BLaER1 treated with 17β-estradiol and CSF1 and Interleukin-3, amounts not matched to agents 10 nM and 100 nM (cell line): ENCODE measurements at regions not wholly inside any gene's neighbourhood (a gene's known extent, or its start where the extent isn't known, plus 50 kb on each side); places are given as distances from the start of the nearest gene placed in this dataset.

ENCODE experiments used
- H3K27ac ChIP-seq, 11 experiments: shearing (Covaris generic); formaldehyde crosslinking; 2 replicates each; pipeline ENCODE4 v1.8.1; 2022
- H3K27me3 ChIP-seq, 11 experiments: shearing (Covaris generic); formaldehyde crosslinking; 2 replicates each; pipeline ENCODE4 v1.8.1; 2022
- H3K36me3 ChIP-seq, 11 experiments: shearing (Covaris generic); formaldehyde crosslinking; 2 replicates each; pipeline ENCODE4 v1.8.1; 2022
- H3K4me1 ChIP-seq, 10 experiments: shearing (Covaris generic); formaldehyde crosslinking; 2 replicates each; pipeline ENCODE4 v1.8.1; 2022
- H3K4me2 ChIP-seq, 11 experiments: shearing (Covaris generic); formaldehyde crosslinking; 2 replicates each; pipeline ENCODE4 v1.8.1; 2022
- H3K4me3 ChIP-seq, 10 experiments: shearing (Covaris generic); formaldehyde crosslinking; 2 replicates each; pipeline ENCODE4 v1.8.1; 2022
- H3K9ac ChIP-seq, 11 experiments: shearing (Covaris generic); formaldehyde crosslinking; 2 replicates each; pipeline ENCODE4 v1.8.1; 2022
- H3K9me3 ChIP-seq, 11 experiments: shearing (Covaris generic); formaldehyde crosslinking; replicated peaks in 1 of 11; 2 replicates each; pipeline ENCODE4 v1.8.1; 2022
- H4K20me1 ChIP-seq, 11 experiments: shearing (Covaris generic); formaldehyde crosslinking; 2 replicates each; pipeline ENCODE4 v1.8.1; 2022
- Cebpa-rat ChIP-seq, 11 experiments: shearing (Covaris generic); IDR thresholded peaks; 2 replicates each; pipeline ENCODE4 v1.8.1; 2022

- H3K9ac ChIP-seq = no peak overlapping the region
- no peak overlapping the region for H3K27ac ChIP-seq
- no peak overlapping the region for H3K4me2 ChIP-seq
- H4K20me1 ChIP-seq = no peaks in the 10 kb centered on the region
- peaks cover 0 to 7% (median 0%) of the 10 kb centered on the region in 11 experiments; a peak in 1 of 22 replicates for H3K9me3 ChIP-seq
- no peaks in the 10 kb centered on the region for H3K27me3 ChIP-seq
- H3K4me3 ChIP-seq = no peak overlapping the region
- no peak for TF ChIP-seq Cebpa-rat (IDR thresholded peaks at IDR 0.05)
- peaks cover 0 to 16% (median 11%) of the 10 kb centered on the region in 10 experiments; a peak in 11 of 20 replicates for H3K4me1 ChIP-seq
- H3K36me3 ChIP-seq = no peaks in the 10 kb centered on the region
These were observed 90.5 kb upstream of the MAPK4 start for GRCh38 chr18:50469380-50469781.

- H3K4me2 ChIP-seq = no peak overlapping the region
- no peaks in the 10 kb centered on the region for H4K20me1 ChIP-seq
- H3K27me3 ChIP-seq = no peaks in the 10 kb centered on the region
- H3K36me3 ChIP-seq = no peaks in the 10 kb centered on the region
- H3K4me1 ChIP-seq = no peaks in the 10 kb centered on the region
- no peaks in the 10 kb centered on the region for H3K9me3 ChIP-seq
- no peak overlapping the region for H3K4me3 ChIP-seq
- H3K9ac ChIP-seq = no peak overlapping the region
- no peak overlapping the region for H3K27ac ChIP-seq
- TF ChIP-seq Cebpa-rat (IDR thresholded peaks at IDR 0.05) = no peak
These were observed 86.9 kb upstream of the MAPK4 start for GRCh38 chr18:50472941-50473340.

GRCh38 chr18:50473881-50474280 lies 86.0 kb upstream of the MAPK4 start:
- Histone ChIP-seq H3K9me3 (no peaks in the 10 kb centered on the region), H3K36me3 (no peaks in the 10 kb centered on the region), H3K9ac (no peak overlapping the region), H4K20me1 (no peaks in the 10 kb centered on the region), H3K4me2 (no peak overlapping the region), H3K27ac (no peak overlapping the region), H3K27me3 (no peaks in the 10 kb centered on the region), H3K4me1 (no peaks in the 10 kb centered on the region), H3K4me3 (no peak overlapping the region)
- TF ChIP-seq Cebpa-rat (IDR thresholded peaks at IDR 0.05) = no peak

GRCh38 chr18:50475538-50476193 lies 84.2 kb upstream of the MAPK4 start:
- Histone ChIP-seq H3K4me2 (no peak overlapping the region), H3K4me3 (no peak overlapping the region), H3K9me3 (no peaks in the 10 kb centered on the region), H3K27me3 (no peaks in the 10 kb centered on the region), H4K20me1 (no peaks in the 10 kb centered on the region), H3K9ac (no peak overlapping the region), H3K36me3 (no peaks in the 10 kb centered on the region), H3K4me1 (no peaks in the 10 kb centered on the region), H3K27ac (no peak overlapping the region)
- no peak for TF ChIP-seq Cebpa-rat (IDR thresholded peaks at IDR 0.05)

- Histone ChIP-seq H3K4me1 (peaks cover 0 to 22% (median 15%) of the 10 kb centered on the region in 10 experiments; a peak in 19 of 20 replicates), H3K36me3 (peaks cover 0 to 8% (median 0%) of the 10 kb centered on the region in 11 experiments; a peak in 1 of 22 replicates), H4K20me1 (no peaks in the 10 kb centered on the region), H3K27me3 (no peaks in the 10 kb centered on the region), H3K9ac (no peak overlapping the region), H3K4me2 (no peak overlapping the region), H3K9me3 (peaks cover 13 to 35% (median 24%) of the 10 kb centered on the region in 11 experiments), H3K4me3 (no peak overlapping the region), H3K27ac (no peak overlapping the region)
- TF ChIP-seq Cebpa-rat (IDR thresholded peaks at IDR 0.05) = no peak
These were observed 67.8 kb upstream of the MAPK4 start for GRCh38 chr18:50492097-50492496.

GRCh38 chr18:50494569-50494968 lies 65.3 kb upstream of the MAPK4 start:
- H3K4me3 ChIP-seq = peak overlapping the region in 2 of 10 experiments; percentile 4 to 27; a peak in 3 of 20 replicates
- H3K4me2 ChIP-seq = peak overlapping the region; percentile 30 to 86 (median 66)
- TF ChIP-seq Cebpa-rat (IDR thresholded peaks at IDR 0.05) = peak in 9 of 11 experiments; percentile 17 to 85 (median 76); a peak in 13 of 22 replicates
- H3K36me3 ChIP-seq = peaks cover 0 to 8% (median 0%) of the 10 kb centered on the region in 11 experiments; a peak in 1 of 22 replicates
- H3K9me3 ChIP-seq = peaks cover 13 to 34% (median 24%) of the 10 kb centered on the region in 11 experiments
- peak overlapping the region in 4 of 11 experiments; percentile 33 to 45 (median 38); a peak in 4 of 22 replicates for H3K9ac ChIP-seq
- H4K20me1 ChIP-seq = no peaks in the 10 kb centered on the region
- H3K27me3 ChIP-seq = no peaks in the 10 kb centered on the region
- H3K27ac ChIP-seq = peak overlapping the region in 8 of 11 experiments; percentile 34 to 78 (median 72); a peak in 15 of 22 replicates
- H3K4me1 ChIP-seq = peaks cover 0 to 22% (median 15%) of the 10 kb centered on the region in 10 experiments; a peak in 19 of 20 replicates

- H3K27ac ChIP-seq = no peak overlapping the region
- H3K9ac ChIP-seq = no peak overlapping the region
- no peaks in the 10 kb centered on the region for H3K27me3 ChIP-seq
- H4K20me1 ChIP-seq = no peaks in the 10 kb centered on the region
- H3K9me3 ChIP-seq = peaks cover 0 to 9% (median 0%) of the 10 kb centered on the region in 11 experiments; a peak in 6 of 22 replicates
- TF ChIP-seq Cebpa-rat (IDR thresholded peaks at IDR 0.05) = no peak
- H3K4me1 ChIP-seq = peaks cover 0 to 7% (median 0%) of the 10 kb centered on the region in 10 experiments; a peak in 2 of 20 replicates
- H3K4me2 ChIP-seq = no peak overlapping the region
- H3K4me3 ChIP-seq = no peak overlapping the region
- H3K36me3 ChIP-seq = no peaks in the 10 kb centered on the region
These were observed 53.5 kb upstream of the MAPK4 start for GRCh38 chr18:50506362-50506761.

- no peak for TF ChIP-seq Cebpa-rat (IDR thresholded peaks at IDR 0.05)
- no peak overlapping the region for H3K4me2 ChIP-seq
- H3K9me3 ChIP-seq = peaks cover 0 to 9% (median 0%) of the 10 kb centered on the region in 11 experiments; a peak in 6 of 22 replicates
- no peaks in the 10 kb centered on the region for H3K36me3 ChIP-seq
- no peak overlapping the region for H3K27ac ChIP-seq
- no peaks in the 10 kb centered on the region for H4K20me1 ChIP-seq
- H3K27me3 ChIP-seq = no peaks in the 10 kb centered on the region
- no peak overlapping the region for H3K4me3 ChIP-seq
- H3K9ac ChIP-seq = no peak overlapping the region
- peaks cover 0 to 7% (median 0%) of the 10 kb centered on the region in 10 experiments; a peak in 2 of 20 replicates for H3K4me1 ChIP-seq
These were observed 52.7 kb upstream of the MAPK4 start for GRCh38 chr18:50507120-50507590.

GRCh38 chr18:50508228-50508627 lies 51.7 kb upstream of the MAPK4 start:
- no peak overlapping the region for H3K4me3 ChIP-seq
- TF ChIP-seq Cebpa-rat (IDR thresholded peaks at IDR 0.05) = no peak

More at GRCh38 chr18:50508228-50508627, 51.7 kb upstream of the MAPK4 start:
- no peaks in the 10 kb centered on the region for H4K20me1 ChIP-seq
- H3K9me3 ChIP-seq = peaks cover 0 to 6% (median 0%) of the 10 kb centered on the region in 11 experiments; a peak in 3 of 22 replicates
- H3K27ac ChIP-seq = no peak overlapping the region
- H3K36me3 ChIP-seq = no peaks in the 10 kb centered on the region
- H3K4me2 ChIP-seq = no peak overlapping the region
- H3K9ac ChIP-seq = no peak overlapping the region
- no peaks in the 10 kb centered on the region for H3K27me3 ChIP-seq
- H3K4me1 ChIP-seq = peaks cover 0 to 7% (median 0%) of the 10 kb centered on the region in 10 experiments; a peak in 2 of 20 replicates
